Type B pancreatic cell (in vitro differentiated cells): ENCODE measurements at regions not wholly inside any gene's neighbourhood (a gene's known extent, or its start where the extent isn't known, plus 50 kb on each side); places are given as distances from the start of the nearest gene placed in this dataset.

Experiments
- DNase-seq: peaks from one replicate; pipeline ENCODE4 v3.0.0; 2021; ENCODE audit warnings: mixed read lengths; ENCODE audit not compliant: unreplicated experiment; ENCODE audit errors: extremely low spot score
- H3K27ac Mint-ChIP-seq: 2 replicates; pipeline ENCODE4 v1.8.0; 2021; ENCODE audit warnings: mild to moderate bottlenecking, mixed read lengths
- H3K27me3 Mint-ChIP-seq: 2 replicates; pipeline ENCODE4 v1.8.0; 2021; ENCODE audit warnings: mixed read lengths
- H3K36me3 Mint-ChIP-seq: 2 replicates; pipeline ENCODE4 v1.8.0; 2021; ENCODE audit warnings: mixed read lengths
- H3K4me1 Mint-ChIP-seq: one replicate; pipeline ENCODE4 v1.8.0; 2021; ENCODE audit warnings: mixed read lengths; ENCODE audit not compliant: unreplicated experiment
- H3K4me3 Mint-ChIP-seq: 2 replicates; pipeline ENCODE4 v1.8.0; 2021; ENCODE audit warnings: mild to moderate bottlenecking, mixed read lengths
- H3K9me3 Mint-ChIP-seq: 2 replicates; pipeline ENCODE4 v1.8.0; 2021; ENCODE audit warnings: mixed read lengths
- CTCF ChIP-seq: fragments of 200-600 bp; sonication (generic); conservative IDR thresholded peaks from 2 replicates; pipeline ENCODE4 v1.5.0; 2021; ENCODE audit warnings: antibody characterized with exemption, mild to moderate bottlenecking

GRCh38 chr20:39588148-39588757, 626.1 kb downstream of the DHX35 start:
- Mint-ChIP-seq H3K27me3 (peaks cover 11% of the 10 kb centered on the region), H3K4me1 (peaks cover 5% of the 10 kb centered on the region), H3K27ac (no peak overlapping the region), H3K4me3 (no peak overlapping the region), H3K36me3 (no peaks in the 10 kb centered on the region), H3K9me3 (no peaks in the 10 kb centered on the region)
- DNase-seq, result no peak
- no peak for TF ChIP-seq CTCF

GRCh38 chr20:39581034-39581433, 618.9 kb downstream of the DHX35 start:
- Mint-ChIP-seq H3K27ac (no peak overlapping the region), H3K36me3 (no peaks in the 10 kb centered on the region), H3K9me3 (no peaks in the 10 kb centered on the region), H3K4me1 (no peaks in the 10 kb centered on the region), H3K27me3 (peaks cover 15% of the 10 kb centered on the region), H3K4me3 (no peak overlapping the region)
- TF ChIP-seq CTCF, result no peak
- DNase-seq, result no peak

- Mint-ChIP-seq H3K27me3 (peaks cover 15% of the 10 kb centered on the region), H3K36me3 (no peaks in the 10 kb centered on the region), H3K4me1 (no peaks in the 10 kb centered on the region), H3K9me3 (peaks cover 3% of the 10 kb centered on the region), H3K27ac (no peak overlapping the region), H3K4me3 (no peak overlapping the region)
- no peak for TF ChIP-seq CTCF
- no peak for DNase-seq
Measured at GRCh38 chr20:39576771-39577170, 614.6 kb downstream of the DHX35 start.

GRCh38 chr20:39574061-39574460, 611.9 kb downstream of the DHX35 start:
- no peaks in the 10 kb centered on the region for H3K4me1 Mint-ChIP-seq
- peaks cover 3% of the 10 kb centered on the region for H3K9me3 Mint-ChIP-seq
- H3K27me3 Mint-ChIP-seq, result peaks cover 3% of the 10 kb centered on the region
- no peak overlapping the region for H3K27ac Mint-ChIP-seq
- H3K36me3 Mint-ChIP-seq, result no peaks in the 10 kb centered on the region
- no peak overlapping the region for H3K4me3 Mint-ChIP-seq
- DNase-seq, result no peak
- TF ChIP-seq CTCF, result no peak

GRCh38 chr20:39571171-39571570, 609.0 kb downstream of the DHX35 start:
- Mint-ChIP-seq H3K27me3 (peaks cover 3% of the 10 kb centered on the region), H3K4me1 (no peaks in the 10 kb centered on the region), H3K36me3 (no peaks in the 10 kb centered on the region), H3K4me3 (no peak overlapping the region), H3K9me3 (peaks cover 3% of the 10 kb centered on the region), H3K27ac (no peak overlapping the region)
- no peak for DNase-seq
- TF ChIP-seq CTCF, result no peak

GRCh38 chr20:39568109-39568508, 606.0 kb downstream of the DHX35 start:
- Mint-ChIP-seq H3K27me3 (peaks cover 5% of the 10 kb centered on the region), H3K36me3 (no peaks in the 10 kb centered on the region), H3K9me3 (no peaks in the 10 kb centered on the region), H3K27ac (no peak overlapping the region), H3K4me1 (no peaks in the 10 kb centered on the region), H3K4me3 (no peak overlapping the region)
- TF ChIP-seq CTCF, result no peak
- no peak for DNase-seq
